NCI-H446 (cell line): ENCODE measurements at regions not wholly inside any gene's neighbourhood (a gene's known extent, or its start where the extent isn't known, plus 50 kb on each side); places are given as distances from the start of the nearest gene placed in this dataset.

Experiments used
- DNase-seq, 2 experiments: peaks; one replicate each; lab custom pipeline; 2025; lab: John Stamatoyannopoulos, UW

DNA sequence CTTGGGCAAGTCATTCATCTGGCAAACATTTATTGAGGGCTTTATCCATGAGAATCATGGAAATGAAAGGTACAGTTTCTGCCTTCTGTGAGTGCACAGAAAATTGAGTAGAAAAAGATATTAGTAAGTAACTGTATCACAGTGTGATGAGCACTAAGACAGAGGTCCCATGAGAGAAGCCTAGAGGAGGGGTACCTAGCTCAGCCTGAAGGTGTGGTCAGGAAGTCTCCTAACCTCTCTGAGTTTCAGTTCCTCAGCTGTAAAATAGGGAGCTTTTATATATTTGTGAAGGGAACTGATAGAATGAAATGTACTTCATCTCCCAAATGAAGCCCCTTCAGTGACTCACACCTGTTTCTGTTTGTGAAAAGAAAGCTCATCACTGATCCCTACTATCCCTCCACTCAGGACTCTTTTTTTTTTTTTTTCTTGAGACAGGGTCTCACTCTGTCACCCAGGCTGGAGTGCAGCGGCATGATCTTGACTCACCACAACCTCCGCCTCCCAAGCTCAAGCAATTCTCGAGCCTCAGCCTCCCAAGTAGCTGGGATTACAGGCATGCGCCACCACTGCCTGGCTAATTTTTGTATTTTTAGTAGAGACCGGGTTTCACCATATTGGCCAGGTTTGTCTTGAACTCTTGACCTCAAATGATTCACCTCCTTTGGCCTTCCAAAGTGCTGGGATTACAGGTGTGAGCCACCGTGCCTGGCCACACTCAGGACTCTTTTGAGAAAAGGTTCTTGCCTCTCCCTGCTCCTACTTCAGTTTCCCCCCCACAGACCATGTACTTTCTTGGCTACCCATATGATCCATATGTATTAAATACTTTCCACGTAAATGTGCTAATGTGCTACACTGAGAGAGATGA lies 93.7 kb upstream of the FUT8 start:
- DNase-seq = no peak

- DNase-seq = no peak
These were observed 91.7 kb upstream of the FUT8 start for GRCh38 chr14:65320661-65321308.

- DNase-seq = no peak
These were observed 91.1 kb upstream of the FUT8 start for GRCh38 chr14:65321370-65321875.

GRCh38 chr14:65329481-65329880 lies 83.0 kb upstream of the FUT8 start:
- DNase-seq = no peak

- no peak for DNase-seq
These were observed 82.6 kb upstream of the FUT8 start for GRCh38 chr14:65329911-65330310.

GRCh38 chr14:65330416-65330815 lies 82.1 kb upstream of the FUT8 start:
- DNase-seq = no peak

DNA sequence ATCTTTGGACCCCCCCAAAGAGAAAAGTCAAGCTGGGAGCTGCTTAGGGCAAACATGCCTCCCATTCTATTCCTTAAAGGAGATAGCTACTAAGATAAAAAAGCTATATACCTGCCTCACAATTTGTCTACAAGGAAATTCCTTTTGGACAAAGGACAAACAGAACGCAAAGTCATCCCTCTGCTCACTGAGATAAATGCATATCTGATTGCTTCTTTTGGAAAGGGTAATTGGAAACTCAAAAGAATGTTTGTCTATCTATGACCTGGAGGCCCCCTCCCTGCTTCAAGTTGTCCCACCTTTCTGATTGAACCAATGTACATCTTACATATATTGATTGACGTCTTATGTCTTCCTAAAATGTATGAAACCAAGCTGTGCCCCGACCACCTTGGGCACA lies 80.9 kb upstream of the FUT8 start:
- DNase-seq = no peak

- no peak for DNase-seq
These were observed 80.2 kb upstream of the FUT8 start for GRCh38 chr14:65332141-65332871.

DNA sequence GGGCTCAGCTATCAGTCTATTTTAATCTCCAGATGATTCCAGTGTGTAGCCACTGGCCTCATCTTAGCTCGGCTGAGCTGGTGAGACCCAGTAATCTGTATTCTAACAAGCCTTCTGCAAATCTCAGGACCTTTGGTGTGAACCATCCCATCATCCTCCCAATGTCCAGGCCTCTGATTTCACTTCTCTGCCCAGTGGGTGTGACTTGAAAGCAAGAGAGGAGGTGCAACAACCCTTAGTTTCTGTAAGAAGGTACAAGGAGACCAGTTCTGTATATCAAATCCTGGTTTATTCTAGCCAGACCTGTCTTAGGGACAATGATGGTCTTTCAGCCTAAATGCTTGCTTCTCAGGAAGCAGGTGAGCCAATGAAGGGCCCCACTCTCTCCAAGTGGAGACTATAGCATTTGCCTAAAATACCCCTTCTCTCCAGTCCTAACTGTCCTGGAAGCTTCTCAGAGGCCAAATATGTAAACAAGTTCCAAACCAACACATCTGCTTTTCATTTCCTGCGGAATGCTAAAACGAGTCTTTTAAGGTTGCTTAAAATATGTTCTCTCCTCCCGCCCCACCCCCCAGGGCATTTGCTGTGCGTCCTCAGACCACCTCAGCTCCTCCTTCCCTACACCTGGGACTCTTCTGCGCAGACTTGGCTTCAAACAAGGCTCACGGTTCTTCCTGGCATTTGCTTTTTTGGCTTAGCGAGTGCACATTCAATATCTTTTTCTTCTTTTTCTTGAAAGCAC lies 78.4 kb upstream of the FUT8 start:
- DNase-seq = no peak

GRCh38 chr14:65334765-65335410 lies 77.6 kb upstream of the FUT8 start:
- DNase-seq = no peak

DNA sequence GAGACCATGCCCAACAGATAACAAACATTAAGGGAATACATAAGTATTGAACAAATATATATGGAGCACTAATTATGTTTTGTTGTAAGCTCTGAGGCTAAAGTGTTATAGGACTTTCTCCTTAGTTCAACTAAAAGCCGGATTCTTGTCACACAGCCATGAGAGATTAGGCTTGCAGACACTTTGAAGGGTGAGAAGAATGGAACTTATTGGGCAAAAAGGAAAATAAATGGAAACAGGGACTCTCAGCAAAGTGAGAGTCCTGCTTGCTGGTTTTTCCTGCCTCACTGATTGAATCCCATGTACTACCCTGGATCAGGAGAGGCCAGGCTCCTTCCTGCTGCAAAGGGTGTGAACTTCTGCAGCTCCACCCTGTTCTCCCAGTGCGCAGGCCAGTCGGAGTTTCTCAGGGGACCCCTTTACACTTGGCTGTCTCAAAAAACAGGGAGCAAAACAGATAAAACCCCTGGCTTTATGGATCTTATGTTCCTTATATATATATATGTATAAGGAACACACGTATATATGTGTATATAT lies 77.1 kb upstream of the FUT8 start:
- DNase-seq = no peak

GRCh38 chr14:65336191-65336591 lies 76.3 kb upstream of the FUT8 start:
- DNase-seq = no peak

GRCh38 chr14:65339866-65340265 lies 72.7 kb upstream of the FUT8 start:
- no peak for DNase-seq

GRCh38 chr14:65344011-65344410 lies 68.5 kb upstream of the FUT8 start:
- no peak for DNase-seq

GRCh38 chr14:65345266-65345665 lies 67.3 kb upstream of the FUT8 start:
- no peak for DNase-seq

DNA sequence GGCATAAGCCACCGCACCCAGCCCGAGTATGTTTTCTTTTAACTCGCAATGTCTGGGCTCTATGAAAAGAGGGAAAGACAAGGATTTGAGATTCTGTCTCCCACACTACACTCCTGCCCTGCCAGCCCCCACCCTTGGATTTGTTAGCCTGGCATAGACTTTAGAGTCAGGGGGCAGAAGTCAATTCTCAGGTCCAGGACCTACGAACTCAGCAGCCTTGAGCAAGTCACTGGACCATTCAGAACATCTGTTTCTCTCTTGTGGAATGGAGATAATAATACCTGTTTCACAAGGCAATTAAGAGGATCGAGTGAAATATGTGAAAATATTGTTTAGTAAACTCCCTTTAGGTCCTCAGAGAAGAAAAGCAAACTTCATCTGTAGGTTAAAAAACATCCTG lies 66.1 kb upstream of the FUT8 start:
- DNase-seq = no peak

- DNase-seq = no peak
These were observed 65.6 kb upstream of the FUT8 start for GRCh38 chr14:65346895-65347294.

GRCh38 chr14:65348137-65348536 lies 64.4 kb upstream of the FUT8 start:
- no peak for DNase-seq

- no peak for DNase-seq
These were observed 63.4 kb upstream of the FUT8 start for GRCh38 chr14:65349100-65349499.

DNA sequence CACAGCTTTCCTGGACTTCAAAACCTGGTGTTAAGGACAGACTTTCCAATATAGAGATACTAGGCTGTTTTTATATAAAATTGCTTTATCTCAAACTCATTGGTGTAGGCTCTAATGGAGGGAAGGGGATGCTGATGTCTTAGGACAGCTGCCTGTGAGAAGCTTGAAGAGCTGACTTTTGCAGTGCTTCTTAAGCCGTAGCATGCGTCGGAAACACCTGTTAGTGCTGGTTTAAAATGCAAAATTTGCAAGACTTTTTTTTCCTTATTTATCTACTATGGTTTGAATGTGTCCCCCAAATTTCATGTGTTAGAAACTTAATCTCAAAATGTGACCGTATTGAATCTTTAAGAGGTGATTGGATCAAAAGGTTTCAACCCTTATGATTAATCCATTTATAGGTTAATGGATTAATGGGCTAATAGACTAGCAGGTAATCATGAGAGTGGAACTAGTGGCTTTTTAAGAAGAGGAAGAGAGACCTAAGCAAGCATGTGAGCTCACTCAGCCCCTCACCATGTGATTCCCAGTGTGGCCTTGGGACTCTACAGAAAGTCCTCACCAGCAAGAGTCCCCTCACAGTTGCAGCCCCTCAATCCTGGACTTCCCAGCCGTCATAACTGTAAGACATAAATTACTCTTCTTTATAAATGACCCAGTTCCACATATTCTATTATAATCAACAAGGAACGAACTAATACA lies 60.9 kb upstream of the FUT8 start:
- DNase-seq = no peak
